Tibial nerve (tissue), 4 donors: ENCODE measurements at regions not wholly inside any gene's neighbourhood (a gene's known extent, or its start where the extent isn't known, plus 50 kb on each side); places are given as distances from the start of the nearest gene placed in this dataset.
"Not testable (repeated sequence)": the region's sequence is repeated elsewhere in the genome, so short reads cannot be mapped to it uniquely, and the experiment has no call there.

Source experiments
- CTCF ChIP-seq, 5 experiments: fragments of 200-600 bp in 3 of 5; fragments of 450-650 bp in 2 of 5; sonication (generic) in 3 of 5; IDR thresholded peaks; one replicate each; pipeline ENCODE4 v1.5.1; 2016 to 2019; ENCODE audit warnings: antibody characterized with exemption in 5 of 5, mild to moderate bottlenecking in 3 of 5, moderate library complexity in 2 of 5
- EP300 ChIP-seq, 2 donors: sonication (generic); formaldehyde crosslinking; IDR thresholded peaks; one replicate each; pipeline ENCODE4 v1.6.1; 2017; ENCODE audit warnings: antibody characterized with exemption in 2 of 2, mild to moderate bottlenecking in 1 of 2
- POLR2A ChIP-seq, 2 donors: fragments of 450-650 bp; IDR thresholded peaks; one replicate each; pipeline ENCODE4 v1.6.1; 2017; ENCODE audit warnings: antibody characterized with exemption in 2 of 2, mild to moderate bottlenecking in 2 of 2, moderate library complexity in 2 of 2

DNA sequence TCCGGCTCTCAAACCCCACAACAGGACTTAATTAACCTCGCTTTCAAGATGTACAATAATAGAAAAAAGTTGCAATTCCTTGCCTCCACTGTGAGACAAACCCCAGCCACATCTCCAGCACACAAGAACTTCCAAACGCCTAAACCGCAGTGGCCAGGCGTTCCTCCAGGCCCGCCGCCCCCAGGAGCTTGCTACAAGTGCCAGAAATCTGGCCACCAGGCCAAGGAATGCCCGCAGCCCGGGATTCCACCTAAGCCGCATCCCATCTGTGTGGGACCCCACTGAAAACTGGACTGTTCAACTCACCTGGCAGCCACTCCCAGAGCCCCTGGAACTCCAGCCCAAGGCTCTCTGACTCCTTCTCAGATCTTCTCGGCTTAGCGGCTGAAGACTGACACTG is 262.5 kb downstream of the SMARCA2 start:
- TF ChIP-seq CTCF, EP300, POLR2A (IDR thresholded peaks at IDR 0.05): not testable (repeated sequence)
